ENCODE measurements at regions not wholly inside any gene's neighbourhood (a gene's known extent, or its start where the extent isn't known, plus 50 kb on each side); places are given as distances from the start of the nearest gene placed in this dataset.
"Not testable (repeated sequence)": the region's sequence is repeated elsewhere in the genome, so short reads cannot be mapped to it uniquely, and the experiment has no call there.

DNA sequence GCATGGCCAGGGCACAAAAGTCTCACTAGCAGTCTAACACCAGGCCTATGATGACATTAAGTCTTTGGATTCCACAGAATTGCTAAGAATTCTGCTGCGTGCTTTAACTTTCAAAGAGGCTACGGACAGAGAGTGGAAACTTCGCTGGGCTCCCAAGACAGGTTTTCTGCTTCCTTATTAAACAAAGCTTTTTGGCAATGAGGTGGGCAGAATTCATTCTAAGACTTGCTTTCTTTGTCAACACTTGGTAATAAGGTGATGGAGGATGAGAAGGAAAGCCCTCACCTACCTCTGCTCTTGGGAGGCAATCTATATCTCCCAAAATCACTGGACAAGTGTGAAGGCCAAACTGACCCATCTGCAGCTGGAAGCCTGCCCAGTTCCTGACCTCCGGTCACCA, 231.9 kb downstream of the ATPSCKMT start:
- no peak overlapping the region for H2AFZ ChIP-seq
- no peaks in the 10 kb centered on the region for H3K27me3 ChIP-seq (replicated peaks; ENCODE audit: insufficient read depth)
- H3K36me3 ChIP-seq (ENCODE audit: low read depth) = no peaks in the 10 kb centered on the region
- TF ChIP-seq EZH2 (IDR thresholded peaks at IDR 0.05; ENCODE audit: insufficient read depth, poor library complexity, severe bottlenecking) (no peak), EZH2phosphoT487 (IDR thresholded peaks at IDR 0.05; ENCODE audit: insufficient read depth, low read depth) (no peak)
- no peaks in the 10 kb centered on the region for H3F3A ChIP-seq (ENCODE audit: insufficient read depth)
- DNase-seq = no peak
- H3K4me2 ChIP-seq (ENCODE audit: unreplicated experiment) = no peak overlapping the region
- H3K4me3 ChIP-seq = no peak overlapping the region
- no peak overlapping the region for H3K9ac ChIP-seq
- no peaks in the 10 kb centered on the region for H3K79me2 ChIP-seq (ENCODE audit: insufficient read depth)
- in situ Hi-C loops (cut with MboI) = no loop called here
- 76 to 82% methylated on average over 4 of the region's 4 CpGs for WGBS, 2 experiments (ENCODE audit: low coverage in 1 of 2, low lambda C conversion rate in 2 of 2, missing lambda C conversion rate in 2 of 2)
- no peaks in the 10 kb centered on the region for H3K9me2 ChIP-seq (ENCODE audit: insufficient read depth)
- no peak overlapping the region for H3K27ac ChIP-seq
- H4K20me1 ChIP-seq (ENCODE audit: insufficient read depth) = no peaks in the 10 kb centered on the region
- no peaks in the 10 kb centered on the region for H3K9me3 ChIP-seq (ENCODE audit: low read depth)
- H3K4me1 ChIP-seq (ENCODE audit: insufficient read depth) = peaks cover 15% of the 10 kb centered on the region

GRCh38 chr5:10016559-10016958, 233.1 kb downstream of the ATPSCKMT start:
- H3K9me3 ChIP-seq (ENCODE audit: low read depth); H3K79me2 ChIP-seq (ENCODE audit: insufficient read depth); H2AFZ ChIP-seq; H3K4me3 ChIP-seq; H3F3A ChIP-seq (ENCODE audit: insufficient read depth); H3K9me2 ChIP-seq (ENCODE audit: insufficient read depth); H3K27ac ChIP-seq; H3K27me3 ChIP-seq (replicated peaks; ENCODE audit: insufficient read depth); H3K9ac ChIP-seq; DNase-seq; in situ Hi-C loops (cut with MboI); H3K36me3 ChIP-seq (ENCODE audit: low read depth); H3K4me2 ChIP-seq (ENCODE audit: unreplicated experiment); H4K20me1 ChIP-seq (ENCODE audit: insufficient read depth): not testable (repeated sequence)
- H3K4me1 ChIP-seq (ENCODE audit: insufficient read depth) = peaks cover 15% of the 10 kb centered on the region
- 58 to 64% methylated on average over 7 to 8 of the region's 8 CpGs for WGBS, 2 experiments (ENCODE audit: low coverage in 1 of 2, low lambda C conversion rate in 2 of 2, missing lambda C conversion rate in 2 of 2)

DNA sequence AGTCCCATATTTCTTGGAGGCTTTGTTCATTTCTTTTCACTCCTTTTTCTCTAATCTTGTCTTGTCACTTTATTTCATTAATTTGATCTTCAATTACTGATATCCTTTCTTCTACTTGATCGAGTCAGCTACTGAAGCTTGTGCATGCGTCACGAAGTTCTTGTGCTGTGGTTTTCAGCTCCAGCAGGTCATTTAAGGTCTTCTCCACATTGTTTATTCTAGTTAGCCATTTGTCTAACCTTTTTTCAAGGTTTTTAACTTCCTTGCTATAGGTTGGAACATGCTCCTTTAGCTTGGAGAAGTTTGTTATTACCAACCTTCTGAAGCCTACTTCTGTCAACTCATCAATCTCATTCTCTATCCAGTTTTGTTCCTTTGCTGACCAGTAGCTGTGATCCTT, 234.0 kb downstream of the ATPSCKMT start:
- H3K79me2 ChIP-seq (ENCODE audit: insufficient read depth); H2AFZ ChIP-seq; H3K36me3 ChIP-seq (ENCODE audit: low read depth); H3K4me3 ChIP-seq; H4K20me1 ChIP-seq (ENCODE audit: insufficient read depth); H3K4me2 ChIP-seq (ENCODE audit: unreplicated experiment); H3F3A ChIP-seq (ENCODE audit: insufficient read depth); H3K9ac ChIP-seq; H3K9me3 ChIP-seq (ENCODE audit: low read depth); H3K27ac ChIP-seq; in situ Hi-C loops (cut with MboI); H3K27me3 ChIP-seq (replicated peaks; ENCODE audit: insufficient read depth); H3K9me2 ChIP-seq (ENCODE audit: insufficient read depth); DNase-seq: not testable (repeated sequence)
- WGBS, 2 experiments (ENCODE audit: low coverage in 1 of 2, low lambda C conversion rate in 2 of 2, missing lambda C conversion rate in 2 of 2) = 88 to 98% methylated on average over 3 of the region's 3 CpGs
- peaks cover 15% of the 10 kb centered on the region for H3K4me1 ChIP-seq (ENCODE audit: insufficient read depth)

- Histone ChIP-seq H3K79me2 (ENCODE audit: insufficient read depth) (no peaks in the 10 kb centered on the region), H3F3A (ENCODE audit: insufficient read depth) (peaks cover 10% of the 10 kb centered on the region; the same call in 1 of the 2 replicates), H3K9me3 (ENCODE audit: low read depth) (no peaks in the 10 kb centered on the region), H3K9ac (no peak overlapping the region), H3K27me3 (replicated peaks; ENCODE audit: insufficient read depth) (no peaks in the 10 kb centered on the region), H3K4me3 (no peak overlapping the region), H3K27ac (no peak overlapping the region), H2AFZ (no peak overlapping the region), H3K9me2 (ENCODE audit: insufficient read depth) (no peaks in the 10 kb centered on the region), H3K4me2 (ENCODE audit: unreplicated experiment) (no peak overlapping the region), H3K4me1 (ENCODE audit: insufficient read depth) (no peaks in the 10 kb centered on the region), H4K20me1 (ENCODE audit: insufficient read depth) (no peaks in the 10 kb centered on the region), H3K36me3 (ENCODE audit: low read depth) (no peaks in the 10 kb centered on the region)
- DNase-seq = peak; percentile 26
- TF ChIP-seq EZH2 (IDR thresholded peaks at IDR 0.05; ENCODE audit: insufficient read depth, poor library complexity, severe bottlenecking) (no peak), EZH2phosphoT487 (IDR thresholded peaks at IDR 0.05; ENCODE audit: insufficient read depth, low read depth) (no peak)
- in situ Hi-C loops (cut with MboI) = no loop called here
- 0% methylated on average over 1 of the region's 1 CpG for WGBS, 2 experiments (ENCODE audit: low coverage in 1 of 2, low lambda C conversion rate in 2 of 2, missing lambda C conversion rate in 2 of 2)
Measured at GRCh38 chr5:10009802-10010201, 239.9 kb downstream of the ATPSCKMT start.

GRCh38 chr5:9987101-9987500, 262.6 kb downstream of the ATPSCKMT start:
- no peaks in the 10 kb centered on the region for H3F3A ChIP-seq (ENCODE audit: insufficient read depth)
- H3K9me3 ChIP-seq (ENCODE audit: low read depth) = no peaks in the 10 kb centered on the region
- no peak for DNase-seq
- H4K20me1 ChIP-seq (ENCODE audit: insufficient read depth) = no peaks in the 10 kb centered on the region
- peaks cover 4% of the 10 kb centered on the region; the same call in 1 of the 2 replicates for H3K27me3 ChIP-seq (replicated peaks; ENCODE audit: insufficient read depth)
- H2AFZ ChIP-seq = no peak overlapping the region
- no peaks in the 10 kb centered on the region for H3K4me1 ChIP-seq (ENCODE audit: insufficient read depth)
- TF ChIP-seq EZH2phosphoT487 (IDR thresholded peaks at IDR 0.05; ENCODE audit: insufficient read depth, low read depth) (no peak), EZH2 (IDR thresholded peaks at IDR 0.05; ENCODE audit: insufficient read depth, poor library complexity, severe bottlenecking) (no peak)
- H3K27ac ChIP-seq = no peak overlapping the region
- no peaks in the 10 kb centered on the region for H3K79me2 ChIP-seq (ENCODE audit: insufficient read depth)
- no peaks in the 10 kb centered on the region for H3K9me2 ChIP-seq (ENCODE audit: insufficient read depth)
- 38 to 52% methylated on average over 4 of the region's 4 CpGs for WGBS, 2 experiments (ENCODE audit: low coverage in 1 of 2, low lambda C conversion rate in 2 of 2, missing lambda C conversion rate in 2 of 2)
- H3K9ac ChIP-seq = no peak overlapping the region
- no peak overlapping the region for H3K4me3 ChIP-seq
- no peaks in the 10 kb centered on the region for H3K36me3 ChIP-seq (ENCODE audit: low read depth)
- H3K4me2 ChIP-seq (ENCODE audit: unreplicated experiment) = no peak overlapping the region
- in situ Hi-C loops (cut with MboI) = no loop called here

All from GM23248 (cell line).